ENCODE measurements at regions not wholly inside any gene's neighbourhood (a gene's known extent, or its start where the extent isn't known, plus 50 kb on each side); places are given as distances from the start of the nearest gene placed in this dataset.
"Not testable (repeated sequence)": the region's sequence is repeated elsewhere in the genome, so short reads cannot be mapped to it uniquely, and the experiment has no call there.

DNA sequence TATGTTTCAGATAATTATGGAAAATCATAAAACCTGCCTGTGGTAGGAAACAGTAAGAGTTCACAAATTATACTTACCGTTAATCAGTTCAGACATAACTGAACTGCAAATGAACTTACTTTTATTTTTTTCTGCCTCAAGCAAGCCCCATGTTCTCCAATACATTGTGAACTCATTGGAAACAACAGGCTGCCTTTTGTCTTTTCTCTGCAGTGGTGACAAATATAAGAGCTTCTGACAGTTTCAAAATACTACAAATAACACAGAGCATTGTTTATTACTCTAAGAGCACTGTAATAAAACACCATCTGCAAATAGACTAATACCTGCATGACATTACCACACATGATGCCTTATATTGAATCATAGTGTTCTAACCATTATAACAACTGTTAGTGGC lies 94.0 kb upstream of the CDCA7L start (continued):
- TF ChIP-seq MXI1 (IDR thresholded peaks at IDR 0.05; ENCODE audit: low read depth, low read length) (no peak), JUND (IDR thresholded peaks at IDR 0.05) (no peak), EP300 (IDR thresholded peaks at IDR 0.05; ENCODE audit: borderline replicate concordance in 1 of 2, low read depth in 1 of 2, low read length in 1 of 2) (no peak)

- 28% methylated on average over 7 of the region's 26 CpGs for whole genome bisulfite sequencing (ENCODE audit: low lambda C conversion rate)
- POLR2A ChIA-PET: not testable (repeated sequence)
Measured at GRCh38 chr7:22032356-22032755, 86.7 kb upstream of the CDCA7L start.

DNA sequence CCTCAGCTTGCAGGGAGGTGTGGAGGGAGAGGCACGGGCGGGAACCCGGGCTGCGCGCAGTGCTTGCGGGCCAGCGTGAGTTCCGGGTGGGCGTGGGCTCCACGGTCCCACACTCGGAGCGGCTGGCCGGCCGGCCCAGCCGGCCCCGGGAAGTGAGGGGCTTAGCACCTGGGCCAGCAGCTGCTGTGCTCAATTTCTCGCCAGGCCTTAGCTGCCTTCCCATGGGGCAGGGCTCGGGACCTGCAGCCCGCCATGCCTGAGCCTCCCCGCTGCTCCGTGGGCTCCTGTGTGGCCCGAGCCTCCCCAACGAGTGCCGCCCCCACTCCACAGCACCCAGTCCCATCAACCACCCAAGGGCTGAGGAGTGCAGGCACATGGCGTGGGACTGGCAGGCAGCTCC lies 83.0 kb upstream of the CDCA7L start:
- H3K9ac ChIP-seq; H3K4me1 ChIP-seq (ENCODE audit: control insufficient read depth in 1 of 2, insufficient read depth in 2 of 2, low read depth in 1 of 2, low read length in 1 of 2); H3K27ac ChIP-seq (ENCODE audit: low read depth in 2 of 2, low read length in 1 of 2); H4K20me1 ChIP-seq (ENCODE audit: insufficient read depth); CTCF ChIA-PET; H3K9me3 ChIP-seq; H3K9me2 ChIP-seq; H3K36me3 ChIP-seq (replicated peaks in 1 of 2; ENCODE audit: control insufficient read depth in 1 of 2, insufficient read depth in 2 of 2, low read length in 1 of 2); H2AFZ ChIP-seq (ENCODE audit: low read depth); H3K4me3 ChIP-seq (ENCODE audit: low read depth in 2 of 2, low read length in 1 of 2); H3F3A ChIP-seq (replicated peaks; ENCODE audit: insufficient read depth); H3K79me2 ChIP-seq (ENCODE audit: insufficient read depth); DNase-seq; H3K4me2 ChIP-seq: not testable (repeated sequence)
- 61% methylated on average over 15 of the region's 25 CpGs for whole genome bisulfite sequencing (ENCODE audit: low lambda C conversion rate)
- POLR2A ChIA-PET: interaction anchor here (0.6 kb wide), 1 partner anchor 486 kb away, joined by 3 read pairs; no protein-coding TSS in a partner anchor
- H3K27me3 ChIP-seq (ENCODE audit: insufficient read depth): peaks cover 37% of the 10 kb centered on the region

More at GRCh38 chr7:22032356-22032755, 86.7 kb upstream of the CDCA7L start:
- not testable (repeated sequence) for H3K27ac ChIP-seq (ENCODE audit: low read depth in 2 of 2, low read length in 1 of 2); H3K9me2 ChIP-seq; H3K79me2 ChIP-seq (ENCODE audit: insufficient read depth); H3K4me2 ChIP-seq; H3K4me3 ChIP-seq (ENCODE audit: low read depth in 2 of 2, low read length in 1 of 2); H3F3A ChIP-seq (replicated peaks; ENCODE audit: insufficient read depth); DNase-seq; H3K4me1 ChIP-seq (ENCODE audit: control insufficient read depth in 1 of 2, insufficient read depth in 2 of 2, low read depth in 1 of 2, low read length in 1 of 2); H4K20me1 ChIP-seq (ENCODE audit: insufficient read depth); H3K9me3 ChIP-seq; H2AFZ ChIP-seq (ENCODE audit: low read depth); H3K9ac ChIP-seq; H3K36me3 ChIP-seq (replicated peaks in 1 of 2; ENCODE audit: control insufficient read depth in 1 of 2, insufficient read depth in 2 of 2, low read length in 1 of 2)
- H3K27me3 ChIP-seq (ENCODE audit: insufficient read depth): peaks cover 16% of the 10 kb centered on the region
- CTCF ChIA-PET: interaction anchor here (1.2 to 1.9 kb wide), 2 partner anchors 51 to 71 kb away, joined by 3 to 4 read pairs; no protein-coding TSS in a partner anchor

- DNase-seq: no peak
- Histone ChIP-seq H3K27me3 (ENCODE audit: insufficient read depth) (peaks cover 44% of the 10 kb centered on the region), H3K4me1 (ENCODE audit: control insufficient read depth in 1 of 2, insufficient read depth in 2 of 2, low read depth in 1 of 2, low read length in 1 of 2) (no peaks in the 10 kb centered on the region), H4K20me1 (ENCODE audit: insufficient read depth) (no peaks in the 10 kb centered on the region), H3K36me3 (replicated peaks in 1 of 2; ENCODE audit: control insufficient read depth in 1 of 2, insufficient read depth in 2 of 2, low read length in 1 of 2) (no peaks in the 10 kb centered on the region), H3K4me3 (ENCODE audit: low read depth in 2 of 2, low read length in 1 of 2) (no peak overlapping the region), H3K9me2 (no peaks in the 10 kb centered on the region), H3K9ac (no peak overlapping the region), H3K4me2 (no peak overlapping the region), H3K79me2 (ENCODE audit: insufficient read depth) (no peaks in the 10 kb centered on the region), H3K9me3 (no peaks in the 10 kb centered on the region), H2AFZ (ENCODE audit: low read depth) (no peak overlapping the region), H3K27ac (ENCODE audit: low read depth in 2 of 2, low read length in 1 of 2) (no peak overlapping the region), H3F3A (replicated peaks; ENCODE audit: insufficient read depth) (no peaks in the 10 kb centered on the region)
- ChIA-PET CTCF (no interaction called here), POLR2A (no interaction called here)
- TF ChIP-seq USF2 (IDR thresholded peaks at IDR 0.05; ENCODE audit: borderline replicate concordance, low read depth, low read length) (no peak), FOXM1 (IDR thresholded peaks at IDR 0.05; ENCODE audit: low read depth) (no peak), ZBTB33 (IDR thresholded peaks at IDR 0.05; ENCODE audit: borderline replicate concordance, low read depth) (no peak), YY1 (IDR thresholded peaks at IDR 0.05; ENCODE audit: low read depth) (no peak), SMC3 (IDR thresholded peaks at IDR 0.05; ENCODE audit: low read depth, low read length) (no peak)
- WGBS (ENCODE audit: low lambda C conversion rate): 22% methylated on average over 2 of the region's 2 CpGs
Measured at GRCh38 chr7:22027475-22027874, 81.8 kb upstream of the CDCA7L start.
